ENCODE measurements at regions not wholly inside any gene's neighbourhood (a gene's known extent, or its start where the extent isn't known, plus 50 kb on each side); places are given as distances from the start of the nearest gene placed in this dataset.
"Not testable (repeated sequence)": the region's sequence is repeated elsewhere in the genome, so short reads cannot be mapped to it uniquely, and the experiment has no call there.

DNA sequence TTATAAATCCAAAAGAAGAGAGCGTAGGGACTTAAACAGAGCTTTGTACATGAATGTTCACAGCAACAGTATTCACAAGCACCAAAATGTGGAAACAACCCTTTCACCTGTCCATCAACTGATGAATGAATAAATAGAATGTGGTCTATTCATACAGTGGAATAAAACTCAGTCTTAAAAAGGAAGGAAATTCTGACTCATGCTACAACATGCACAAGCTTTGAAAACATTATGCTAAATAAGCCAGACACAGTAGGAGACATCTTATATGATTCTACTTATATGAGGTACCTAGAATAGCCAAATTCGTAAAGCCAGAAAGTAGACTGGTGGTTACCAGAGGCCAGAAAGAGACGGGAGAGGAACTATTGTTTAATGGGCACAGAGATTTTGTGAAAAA, 74.3 kb downstream of the SHANK2 start:
- Histone ChIP-seq H3K27me3 (ENCODE audit: control insufficient read depth, insufficient read depth, low read length) (no peaks in the 10 kb centered on the region), H3K27ac (ENCODE audit: low read depth, low read length) (no peak overlapping the region), H3K9ac (ENCODE audit: low read length) (no peak overlapping the region), H3K4me1 (ENCODE audit: control insufficient read depth, insufficient read depth, low read length) (no peaks in the 10 kb centered on the region), H3K4me3 (ENCODE audit: low read length) (no peak overlapping the region), H3K36me3 (ENCODE audit: control insufficient read depth, insufficient read depth, low read length) (no peaks in the 10 kb centered on the region)

DNA sequence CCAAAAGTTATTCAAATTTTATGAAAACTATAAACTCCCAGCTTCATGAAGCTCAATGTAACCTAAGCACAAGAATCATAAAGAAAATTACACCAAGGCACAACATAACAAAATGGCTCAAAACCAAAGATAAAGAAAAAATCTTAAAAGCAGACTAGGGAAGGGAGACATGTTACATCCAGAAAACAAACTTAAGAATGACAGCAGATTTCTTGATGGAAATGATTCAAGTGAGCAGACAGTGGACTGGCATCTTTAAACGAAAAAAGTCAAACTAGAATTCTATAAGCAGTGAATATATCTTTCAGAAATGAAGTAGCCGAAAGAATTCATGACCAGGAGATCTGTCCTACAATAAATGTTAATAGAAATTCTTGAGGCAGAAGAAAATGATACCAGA, 75.6 kb downstream of the SHANK2 start:
- no peak overlapping the region for H3K4me3 ChIP-seq (ENCODE audit: low read length)
- H3K9ac ChIP-seq (ENCODE audit: low read length): no peak overlapping the region
- no peaks in the 10 kb centered on the region for H3K36me3 ChIP-seq (ENCODE audit: control insufficient read depth, insufficient read depth, low read length)
- no peak overlapping the region for H3K27ac ChIP-seq (ENCODE audit: low read depth, low read length)
- no peaks in the 10 kb centered on the region for H3K27me3 ChIP-seq (ENCODE audit: control insufficient read depth, insufficient read depth, low read length)
- H3K4me1 ChIP-seq (ENCODE audit: control insufficient read depth, insufficient read depth, low read length): no peaks in the 10 kb centered on the region

DNA sequence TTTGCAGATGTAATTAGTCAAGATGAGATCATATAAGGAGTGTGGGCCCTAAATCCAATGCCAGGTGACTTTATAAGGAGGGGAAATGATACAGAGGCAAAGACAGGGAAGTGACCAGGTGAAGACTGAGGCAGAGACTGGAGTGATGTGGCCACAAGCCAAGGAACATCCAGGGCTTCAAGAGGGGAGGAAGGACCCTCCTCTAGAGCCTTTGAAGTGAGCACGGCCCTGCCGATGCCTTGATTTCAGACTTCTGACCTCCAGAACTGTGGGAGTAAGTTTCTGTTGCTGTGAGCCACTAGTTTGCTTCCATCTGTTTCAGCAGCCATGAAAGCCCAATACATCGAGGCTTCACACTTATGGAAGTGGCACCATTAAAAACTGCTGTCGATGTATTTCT, 78.7 kb downstream of the SHANK2 start:
- no peak overlapping the region for H3K4me3 ChIP-seq (ENCODE audit: low read length)
- no peaks in the 10 kb centered on the region for H3K27me3 ChIP-seq (ENCODE audit: control insufficient read depth, insufficient read depth, low read length)
- no peaks in the 10 kb centered on the region for H3K36me3 ChIP-seq (ENCODE audit: control insufficient read depth, insufficient read depth, low read length)
- no peak overlapping the region for H3K27ac ChIP-seq (ENCODE audit: low read depth, low read length)
- no peak overlapping the region for H3K9ac ChIP-seq (ENCODE audit: low read length)
- no peaks in the 10 kb centered on the region for H3K4me1 ChIP-seq (ENCODE audit: control insufficient read depth, insufficient read depth, low read length)

DNA sequence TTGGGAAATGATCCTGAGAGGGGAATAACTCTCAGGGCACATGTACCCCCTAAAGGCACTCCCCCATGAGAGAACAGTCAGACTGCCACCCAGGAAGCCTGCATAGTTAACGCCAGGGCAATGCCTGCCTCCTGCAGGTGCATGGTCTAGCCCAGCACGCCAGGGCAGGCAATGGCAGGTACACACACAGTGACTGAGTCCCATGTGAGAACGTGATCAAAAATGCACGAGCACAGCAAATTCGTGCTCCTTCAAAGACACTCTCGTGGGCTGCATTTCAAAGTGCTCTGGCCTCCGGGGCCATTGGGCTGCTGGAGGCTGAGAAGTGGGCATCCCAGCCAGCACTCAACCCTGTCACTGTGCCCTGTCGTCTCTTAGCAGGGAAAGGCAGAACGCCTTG, 79.7 kb downstream of the SHANK2 start:
- Histone ChIP-seq H3K36me3 (ENCODE audit: control insufficient read depth, insufficient read depth, low read length) (no peaks in the 10 kb centered on the region), H3K27ac (ENCODE audit: low read depth, low read length) (no peak overlapping the region), H3K4me1 (ENCODE audit: control insufficient read depth, insufficient read depth, low read length) (no peaks in the 10 kb centered on the region), H3K27me3 (ENCODE audit: control insufficient read depth, insufficient read depth, low read length) (no peaks in the 10 kb centered on the region), H3K9ac (ENCODE audit: low read length) (no peak overlapping the region), H3K4me3 (ENCODE audit: low read length) (no peak overlapping the region)

DNA sequence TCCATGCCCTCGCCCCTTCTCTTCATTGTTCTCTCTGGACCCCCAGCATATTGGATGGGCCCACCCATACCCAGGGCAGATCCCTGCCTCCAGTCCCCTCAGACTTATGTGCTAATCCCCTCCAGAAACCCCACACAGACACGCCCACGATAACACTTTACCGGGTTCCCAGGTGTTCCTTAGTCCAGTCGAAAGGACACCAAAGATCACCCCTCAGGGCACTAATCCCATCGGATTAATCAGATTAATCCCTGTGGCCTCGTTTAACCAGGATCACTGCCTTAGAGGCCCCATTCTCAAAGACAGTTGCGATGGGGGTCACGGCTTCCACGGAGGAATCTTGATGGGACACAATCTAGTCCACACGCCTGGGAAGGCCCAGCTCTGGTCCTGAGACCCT, 80.8 kb downstream of the SHANK2 start:
- Histone ChIP-seq H3K27ac (ENCODE audit: low read depth, low read length) (no peak overlapping the region), H3K4me3 (ENCODE audit: low read length) (no peak overlapping the region), H3K9ac (ENCODE audit: low read length) (no peak overlapping the region), H3K36me3 (ENCODE audit: control insufficient read depth, insufficient read depth, low read length) (no peaks in the 10 kb centered on the region), H3K27me3 (ENCODE audit: control insufficient read depth, insufficient read depth, low read length) (no peaks in the 10 kb centered on the region), H3K4me1 (ENCODE audit: control insufficient read depth, insufficient read depth, low read length) (no peaks in the 10 kb centered on the region)

DNA sequence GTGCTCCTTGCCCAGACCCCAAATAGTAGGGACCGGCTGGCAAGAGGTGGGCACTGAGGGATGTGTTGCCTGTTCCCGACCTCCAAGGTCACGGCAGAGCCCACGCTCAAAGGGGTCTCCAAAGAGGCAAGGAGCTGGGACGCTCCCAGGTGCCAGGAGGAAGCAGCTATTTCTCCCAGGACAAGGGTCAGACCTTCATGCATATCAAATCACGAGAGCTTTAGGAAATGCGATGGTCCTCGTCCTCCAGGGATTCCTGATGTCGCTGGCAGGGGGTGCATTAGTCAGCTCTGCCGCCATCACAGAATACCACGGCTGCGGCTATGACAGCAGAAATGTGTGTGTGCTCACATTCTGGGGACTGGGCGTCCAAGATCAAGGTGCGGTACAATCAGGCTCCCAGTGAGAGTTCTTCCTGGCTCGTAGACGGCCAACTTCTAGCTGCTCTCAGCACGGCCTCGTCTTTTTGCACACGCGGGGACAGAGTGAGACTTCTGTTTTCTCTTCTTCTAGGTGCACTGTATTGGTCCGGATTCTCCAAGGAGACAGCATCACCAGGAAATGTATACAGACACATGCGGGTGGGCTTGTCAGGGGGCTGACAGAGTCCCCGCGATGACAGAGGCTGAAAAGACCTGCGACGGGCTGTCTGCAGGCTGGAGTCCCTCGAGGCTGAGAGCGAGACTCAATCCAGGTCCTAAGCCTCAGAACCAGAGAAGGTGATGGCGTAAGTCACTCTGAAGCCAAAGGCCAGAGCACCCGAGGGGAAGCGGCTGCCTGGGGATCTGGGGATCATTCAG, 81.6 kb downstream of the SHANK2 start:
- Histone ChIP-seq H3K9ac (ENCODE audit: low read length) (no peak overlapping the region), H3K4me3 (ENCODE audit: low read length) (no peak overlapping the region), H3K4me1 (ENCODE audit: control insufficient read depth, insufficient read depth, low read length) (no peaks in the 10 kb centered on the region), H3K27ac (ENCODE audit: low read depth, low read length) (no peak overlapping the region), H3K27me3 (ENCODE audit: control insufficient read depth, insufficient read depth, low read length) (no peaks in the 10 kb centered on the region), H3K36me3 (ENCODE audit: control insufficient read depth, insufficient read depth, low read length) (no peaks in the 10 kb centered on the region)

DNA sequence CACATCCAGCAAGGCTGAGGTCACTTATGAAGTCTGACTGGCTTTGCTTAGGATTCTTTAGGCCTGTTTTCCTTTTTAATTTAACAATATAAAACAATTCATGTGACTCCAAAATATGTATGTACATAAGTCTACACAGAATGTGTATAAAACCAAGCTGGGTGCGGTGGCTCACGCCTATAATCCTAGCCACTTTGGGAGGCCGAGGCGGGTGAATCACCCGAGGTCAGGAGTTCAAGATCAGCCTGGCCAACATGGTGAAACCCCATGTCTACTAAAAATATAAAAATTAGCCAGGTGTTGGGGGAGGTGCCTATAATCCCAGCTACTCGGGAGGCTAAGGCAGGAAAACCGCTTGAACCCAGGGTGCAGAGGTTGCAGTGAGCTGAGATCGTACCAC, 83.1 kb downstream of the SHANK2 start:
- no peak overlapping the region for H3K9ac ChIP-seq (ENCODE audit: low read length)
- H3K27me3 ChIP-seq (ENCODE audit: control insufficient read depth, insufficient read depth, low read length): no peaks in the 10 kb centered on the region
- no peak overlapping the region for H3K4me3 ChIP-seq (ENCODE audit: low read length)
- H3K4me1 ChIP-seq (ENCODE audit: control insufficient read depth, insufficient read depth, low read length): no peaks in the 10 kb centered on the region
- no peaks in the 10 kb centered on the region for H3K36me3 ChIP-seq (ENCODE audit: control insufficient read depth, insufficient read depth, low read length)
- H3K27ac ChIP-seq (ENCODE audit: low read depth, low read length): no peak overlapping the region

DNA sequence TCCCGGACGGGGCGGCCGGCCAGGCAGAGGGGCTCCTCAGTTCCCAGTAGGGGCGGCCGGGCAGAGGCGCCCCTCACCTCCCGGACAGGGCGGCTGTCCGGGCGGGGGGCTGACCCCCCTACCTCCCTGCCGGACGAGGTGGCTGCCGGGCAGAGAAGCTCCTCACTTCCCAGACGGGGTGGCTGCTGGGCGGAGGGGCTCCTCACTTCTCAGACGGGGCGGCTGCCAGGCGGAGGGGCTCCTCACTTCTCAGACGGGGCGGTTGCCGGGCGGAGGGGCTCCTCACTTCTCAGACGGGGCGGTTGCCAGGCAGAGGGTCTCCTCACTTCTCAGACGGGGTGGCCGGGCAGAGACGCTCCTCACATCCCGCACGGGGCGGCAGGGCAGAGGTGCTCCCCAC, 84.6 kb downstream of the SHANK2 start:
- H3K4me3 ChIP-seq (ENCODE audit: low read length); H3K27ac ChIP-seq (ENCODE audit: low read depth, low read length); H3K36me3 ChIP-seq (ENCODE audit: control insufficient read depth, insufficient read depth, low read length); H3K4me1 ChIP-seq (ENCODE audit: control insufficient read depth, insufficient read depth, low read length); H3K27me3 ChIP-seq (ENCODE audit: control insufficient read depth, insufficient read depth, low read length); H3K9ac ChIP-seq (ENCODE audit: low read length): not testable (repeated sequence)

DNA sequence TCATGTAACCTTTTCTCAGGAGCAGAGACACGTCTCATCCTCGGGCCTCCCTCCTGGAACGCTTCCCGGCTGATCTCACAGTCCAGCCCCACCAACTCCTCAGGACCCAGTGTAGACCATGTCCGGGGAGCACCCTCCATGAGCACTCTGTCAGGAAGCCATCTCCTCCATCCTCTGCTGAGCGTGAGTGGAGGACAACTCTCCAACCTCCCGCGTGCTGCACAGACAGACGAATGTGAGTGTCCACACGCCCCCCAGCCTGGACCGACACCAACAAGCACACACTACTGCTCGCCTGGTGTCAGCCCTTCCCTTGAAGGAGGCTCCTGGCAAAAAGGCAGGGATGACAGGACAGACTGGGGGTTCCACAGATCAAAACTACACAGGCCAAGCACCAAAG, 86.6 kb downstream of the SHANK2 start:
- H3K4me1 ChIP-seq (ENCODE audit: control insufficient read depth, insufficient read depth, low read length): no peaks in the 10 kb centered on the region
- no peak overlapping the region for H3K4me3 ChIP-seq (ENCODE audit: low read length)
- no peaks in the 10 kb centered on the region for H3K36me3 ChIP-seq (ENCODE audit: control insufficient read depth, insufficient read depth, low read length)
- no peak overlapping the region for H3K9ac ChIP-seq (ENCODE audit: low read length)
- H3K27ac ChIP-seq (ENCODE audit: low read depth, low read length): no peak overlapping the region
- H3K27me3 ChIP-seq (ENCODE audit: control insufficient read depth, insufficient read depth, low read length): no peaks in the 10 kb centered on the region

DNA sequence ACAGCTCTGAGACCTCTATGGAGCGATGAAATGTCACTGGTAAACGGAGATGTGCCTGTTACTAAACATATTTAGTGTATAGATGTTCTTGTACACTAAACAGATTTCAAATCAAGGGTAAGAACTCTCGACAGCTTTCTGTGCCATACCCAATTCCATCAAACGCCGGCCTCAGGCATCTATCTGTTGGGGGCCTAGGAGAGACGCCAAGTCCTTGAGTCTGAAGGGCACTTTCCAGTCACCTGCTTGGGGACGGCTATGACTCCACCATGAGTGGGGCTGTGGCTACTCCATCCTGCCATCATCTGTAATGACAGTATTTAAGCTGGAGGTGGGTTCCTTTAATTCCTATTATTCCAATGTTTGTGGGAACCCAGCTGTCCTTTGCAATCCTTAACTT, 87.8 kb downstream of the SHANK2 start:
- Histone ChIP-seq H3K36me3 (ENCODE audit: control insufficient read depth, insufficient read depth, low read length) (no peaks in the 10 kb centered on the region), H3K4me3 (ENCODE audit: low read length) (no peak overlapping the region), H3K27me3 (ENCODE audit: control insufficient read depth, insufficient read depth, low read length) (no peaks in the 10 kb centered on the region), H3K4me1 (ENCODE audit: control insufficient read depth, insufficient read depth, low read length) (no peaks in the 10 kb centered on the region), H3K9ac (ENCODE audit: low read length) (no peak overlapping the region), H3K27ac (ENCODE audit: low read depth, low read length) (no peak overlapping the region)

DNA sequence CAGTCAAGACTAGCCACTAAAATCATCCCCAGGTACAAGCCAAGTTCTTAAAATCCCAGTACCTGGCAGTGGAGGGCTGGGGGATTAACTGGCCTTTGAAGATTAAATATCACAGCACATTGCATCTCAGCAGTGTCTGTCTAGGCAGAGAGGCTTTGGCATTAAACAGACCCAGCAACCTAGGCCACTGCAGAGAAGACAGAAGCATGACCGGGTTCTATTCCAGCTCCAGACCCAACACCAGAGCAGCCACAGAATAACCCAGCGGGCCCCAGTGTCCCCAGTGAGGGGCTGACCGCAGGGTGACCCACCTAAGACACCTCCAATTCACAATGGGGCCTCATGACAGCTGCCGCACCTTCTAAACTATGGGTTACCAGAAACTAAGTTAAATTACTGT, 88.2 kb downstream of the SHANK2 start:
- no peaks in the 10 kb centered on the region for H3K27me3 ChIP-seq (ENCODE audit: control insufficient read depth, insufficient read depth, low read length)
- H3K4me1 ChIP-seq (ENCODE audit: control insufficient read depth, insufficient read depth, low read length): no peaks in the 10 kb centered on the region
- H3K27ac ChIP-seq (ENCODE audit: low read depth, low read length): no peak overlapping the region
- no peak overlapping the region for H3K4me3 ChIP-seq (ENCODE audit: low read length)
- H3K36me3 ChIP-seq (ENCODE audit: control insufficient read depth, insufficient read depth, low read length): no peaks in the 10 kb centered on the region
- no peak overlapping the region for H3K9ac ChIP-seq (ENCODE audit: low read length)

DNA sequence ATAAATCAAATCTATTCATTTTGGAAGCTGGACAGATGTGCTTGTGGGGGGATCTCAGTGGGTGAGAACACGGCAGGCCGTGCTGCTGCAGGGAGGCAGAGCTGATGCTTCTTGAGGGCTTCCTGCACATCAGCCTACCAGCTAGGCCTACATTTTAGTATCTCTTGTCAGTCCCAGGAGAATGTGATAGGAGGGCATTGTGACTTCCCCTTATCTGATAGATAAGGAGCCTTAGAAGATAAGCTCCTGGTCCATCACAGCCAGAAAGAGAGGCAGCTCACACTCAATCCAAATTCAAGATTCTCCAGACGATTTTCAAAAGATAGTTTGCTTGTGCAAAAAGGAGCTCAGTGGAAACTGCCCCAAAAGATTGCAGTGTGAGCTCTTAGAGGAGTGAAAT, 89.0 kb downstream of the SHANK2 start:
- Histone ChIP-seq H3K4me1 (ENCODE audit: control insufficient read depth, insufficient read depth, low read length) (no peaks in the 10 kb centered on the region), H3K27ac (ENCODE audit: low read depth, low read length) (no peak overlapping the region), H3K4me3 (ENCODE audit: low read length) (no peak overlapping the region), H3K27me3 (ENCODE audit: control insufficient read depth, insufficient read depth, low read length) (no peaks in the 10 kb centered on the region), H3K9ac (ENCODE audit: low read length) (no peak overlapping the region), H3K36me3 (ENCODE audit: control insufficient read depth, insufficient read depth, low read length) (no peaks in the 10 kb centered on the region)

DNA sequence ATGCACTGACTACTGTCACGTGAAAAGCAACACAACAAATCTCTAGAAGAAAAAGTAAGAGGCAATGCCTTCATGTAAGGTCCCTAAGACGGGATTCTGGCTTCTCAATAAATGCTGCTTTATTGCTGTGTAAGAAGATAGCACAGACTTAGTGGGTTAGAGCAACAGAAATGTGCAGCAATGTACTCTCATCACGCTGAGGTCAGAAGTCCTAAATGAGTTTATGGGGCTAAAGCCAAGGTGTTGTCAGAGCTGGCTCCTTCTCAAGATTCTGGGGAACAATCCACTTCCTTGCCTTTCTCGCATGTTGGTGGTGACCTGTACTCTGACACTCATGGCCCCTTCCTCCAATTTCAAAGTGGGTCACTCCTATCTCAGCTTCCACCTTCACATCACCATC, 93.4 kb downstream of the SHANK2 start:
- Histone ChIP-seq H3K27me3 (ENCODE audit: control insufficient read depth, insufficient read depth, low read length) (no peaks in the 10 kb centered on the region), H3K4me1 (ENCODE audit: control insufficient read depth, insufficient read depth, low read length) (no peaks in the 10 kb centered on the region), H3K27ac (ENCODE audit: low read depth, low read length) (no peak overlapping the region)

More for the DNA sequence above, 93.4 kb downstream of the SHANK2 start:
- Histone ChIP-seq H3K36me3 (ENCODE audit: control insufficient read depth, insufficient read depth, low read length) (no peaks in the 10 kb centered on the region), H3K4me3 (ENCODE audit: low read length) (no peak overlapping the region), H3K9ac (ENCODE audit: low read length) (no peak overlapping the region)

Data from rectal smooth muscle tissue (tissue), 1 donor.